ENCODE measurements at regions not wholly inside any gene's neighbourhood (a gene's known extent, or its start where the extent isn't known, plus 50 kb on each side); places are given as distances from the start of the nearest gene placed in this dataset.

DNA sequence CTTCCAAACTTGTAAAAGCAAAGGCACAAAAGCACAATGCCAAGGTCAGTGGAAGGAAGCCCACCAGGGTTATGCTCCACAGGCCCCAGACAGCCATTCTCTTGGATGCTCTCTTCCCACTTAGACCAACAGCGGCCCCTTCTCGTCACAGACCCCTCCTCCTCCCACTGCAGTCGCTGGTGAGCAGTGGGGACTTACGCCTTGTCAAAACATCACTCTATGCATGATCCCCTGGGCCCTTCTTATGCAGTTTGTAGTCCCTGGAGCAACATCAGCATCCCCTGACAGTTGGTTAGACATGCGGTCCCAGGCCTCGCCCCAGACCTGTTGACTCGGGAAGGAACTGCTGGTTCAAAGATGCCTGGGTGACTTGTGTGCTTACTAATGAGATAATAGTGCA is 376.0 kb upstream of the KLHL29 start:
- TF ChIP-seq, protein P1, sequence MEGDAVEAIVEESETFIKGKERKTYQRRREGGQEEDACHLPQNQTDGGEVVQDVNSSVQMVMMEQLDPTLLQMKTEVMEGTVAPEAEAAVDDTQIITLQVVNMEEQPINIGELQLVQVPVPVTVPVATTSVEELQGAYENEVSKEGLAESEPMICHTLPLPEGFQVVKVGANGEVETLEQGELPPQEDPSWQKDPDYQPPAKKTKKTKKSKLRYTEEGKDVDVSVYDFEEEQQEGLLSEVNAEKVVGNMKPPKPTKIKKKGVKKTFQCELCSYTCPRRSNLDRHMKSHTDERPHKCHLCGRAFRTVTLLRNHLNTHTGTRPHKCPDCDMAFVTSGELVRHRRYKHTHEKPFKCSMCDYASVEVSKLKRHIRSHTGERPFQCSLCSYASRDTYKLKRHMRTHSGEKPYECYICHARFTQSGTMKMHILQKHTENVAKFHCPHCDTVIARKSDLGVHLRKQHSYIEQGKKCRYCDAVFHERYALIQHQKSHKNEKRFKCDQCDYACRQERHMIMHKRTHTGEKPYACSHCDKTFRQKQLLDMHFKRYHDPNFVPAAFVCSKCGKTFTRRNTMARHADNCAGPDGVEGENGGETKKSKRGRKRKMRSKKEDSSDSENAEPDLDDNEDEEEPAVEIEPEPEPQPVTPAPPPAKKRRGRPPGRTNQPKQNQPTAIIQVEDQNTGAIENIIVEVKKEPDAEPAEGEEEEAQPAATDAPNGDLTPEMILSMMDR (conservative IDR thresholded peaks at IDR 0.05 in 1 of 2, IDR thresholded peaks at IDR 0.05 in 1 of 2; ENCODE audit: low read depth in 1 of 2, low read length in 2 of 2): no peak
- no peak for TF ChIP-seq EZH2 (IDR thresholded peaks at IDR 0.05; ENCODE audit: low read length, missing control alignments)
